ENCODE measurements at regions not wholly inside any gene's neighbourhood (a gene's known extent, or its start where the extent isn't known, plus 50 kb on each side); places are given as distances from the start of the nearest gene placed in this dataset.

- no peaks in the 10 kb centered on the region for H3K36me3 Mint-ChIP-seq (ENCODE audit: low read depth)
- no peak overlapping the region for H3K4me3 Mint-ChIP-seq
- no peak for DNase-seq
- TF ChIP-seq, protein P1, sequence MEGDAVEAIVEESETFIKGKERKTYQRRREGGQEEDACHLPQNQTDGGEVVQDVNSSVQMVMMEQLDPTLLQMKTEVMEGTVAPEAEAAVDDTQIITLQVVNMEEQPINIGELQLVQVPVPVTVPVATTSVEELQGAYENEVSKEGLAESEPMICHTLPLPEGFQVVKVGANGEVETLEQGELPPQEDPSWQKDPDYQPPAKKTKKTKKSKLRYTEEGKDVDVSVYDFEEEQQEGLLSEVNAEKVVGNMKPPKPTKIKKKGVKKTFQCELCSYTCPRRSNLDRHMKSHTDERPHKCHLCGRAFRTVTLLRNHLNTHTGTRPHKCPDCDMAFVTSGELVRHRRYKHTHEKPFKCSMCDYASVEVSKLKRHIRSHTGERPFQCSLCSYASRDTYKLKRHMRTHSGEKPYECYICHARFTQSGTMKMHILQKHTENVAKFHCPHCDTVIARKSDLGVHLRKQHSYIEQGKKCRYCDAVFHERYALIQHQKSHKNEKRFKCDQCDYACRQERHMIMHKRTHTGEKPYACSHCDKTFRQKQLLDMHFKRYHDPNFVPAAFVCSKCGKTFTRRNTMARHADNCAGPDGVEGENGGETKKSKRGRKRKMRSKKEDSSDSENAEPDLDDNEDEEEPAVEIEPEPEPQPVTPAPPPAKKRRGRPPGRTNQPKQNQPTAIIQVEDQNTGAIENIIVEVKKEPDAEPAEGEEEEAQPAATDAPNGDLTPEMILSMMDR (IDR thresholded peaks at IDR 0.05): no peak
- H3K9me3 Mint-ChIP-seq: no peaks in the 10 kb centered on the region
- no peaks in the 10 kb centered on the region for H3K27me3 Mint-ChIP-seq (ENCODE audit: insufficient read depth)
- H3K4me1 Mint-ChIP-seq (ENCODE audit: low read depth): peaks cover 52% of the 10 kb centered on the region
- no peak overlapping the region for H3K27ac Mint-ChIP-seq
These were observed 53.5 kb upstream of the LEKR1 start for GRCh38 chr3:156772588-156773206.

DNA sequence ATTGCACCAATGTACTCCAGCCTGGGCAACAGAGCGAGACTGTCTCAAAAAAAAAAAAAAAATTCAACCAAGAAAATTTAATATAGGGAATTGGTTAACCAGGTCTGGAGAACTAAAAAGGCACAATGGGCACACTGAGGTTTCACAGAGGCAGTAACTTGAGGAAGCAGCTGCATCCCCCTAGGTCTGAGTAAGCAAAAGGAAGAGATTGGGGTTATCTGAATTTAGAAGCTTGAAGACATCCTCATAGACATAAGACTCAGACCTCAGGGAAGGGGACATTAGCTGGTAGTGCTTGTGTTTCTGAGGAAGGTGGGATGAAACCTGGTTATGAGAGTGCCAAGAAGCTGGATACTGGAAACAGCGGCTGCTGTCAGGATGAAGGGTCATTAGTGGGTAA lies 50.1 kb upstream of the LEKR1 start:
- H3K4me3 Mint-ChIP-seq: no peak overlapping the region
- H3K27ac Mint-ChIP-seq: no peak overlapping the region
- H3K9me3 Mint-ChIP-seq: no peaks in the 10 kb centered on the region
- no peaks in the 10 kb centered on the region for H3K27me3 Mint-ChIP-seq (ENCODE audit: insufficient read depth)
- H3K36me3 Mint-ChIP-seq (ENCODE audit: low read depth): no peaks in the 10 kb centered on the region
- TF ChIP-seq, protein P1 (IDR thresholded peaks at IDR 0.05): no peak
- no peak for DNase-seq
- peaks cover 55% of the 10 kb centered on the region for H3K4me1 Mint-ChIP-seq (ENCODE audit: low read depth)
